GM19372 (cell line): ENCODE measurements at regions not wholly inside any gene's neighbourhood (a gene's known extent, or its start where the extent isn't known, plus 50 kb on each side); places are given as distances from the start of the nearest gene placed in this dataset.

Source experiments
- ATAC-seq: cut with Tn5 transposase; IDR thresholded peaks from one replicate; pipeline ENCODE4 v1.9.1; 2021; ENCODE audit warnings: mild to moderate bottlenecking, low read depth, moderate library complexity; ENCODE audit not compliant: unreplicated experiment

GRCh38 chr10:88023676-88024075 is 160.3 kb downstream of the PTEN start:
- ATAC-seq = no peak

DNA sequence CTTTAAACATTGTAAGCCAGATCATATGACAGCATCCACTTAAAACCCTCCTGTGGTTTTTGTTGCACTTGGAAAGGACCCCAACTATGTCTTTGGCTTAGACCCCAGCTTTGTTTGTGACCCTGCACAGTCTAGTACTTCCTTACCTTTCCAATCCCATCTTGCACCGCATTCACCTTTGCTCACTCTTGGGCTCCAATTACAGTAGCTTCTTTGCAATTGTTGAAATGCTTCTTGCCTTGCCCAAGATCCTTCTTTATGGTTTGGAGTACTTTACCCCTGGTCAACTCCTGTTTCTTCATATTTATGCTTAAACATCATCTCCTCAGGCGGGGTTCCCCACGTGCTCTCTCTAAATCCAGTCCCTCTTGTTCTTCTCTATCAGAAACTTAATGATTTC is 162.6 kb downstream of the PTEN start:
- no peak for ATAC-seq

GRCh38 chr10:88027570-88027969 is 164.1 kb downstream of the PTEN start:
- no peak for ATAC-seq

DNA sequence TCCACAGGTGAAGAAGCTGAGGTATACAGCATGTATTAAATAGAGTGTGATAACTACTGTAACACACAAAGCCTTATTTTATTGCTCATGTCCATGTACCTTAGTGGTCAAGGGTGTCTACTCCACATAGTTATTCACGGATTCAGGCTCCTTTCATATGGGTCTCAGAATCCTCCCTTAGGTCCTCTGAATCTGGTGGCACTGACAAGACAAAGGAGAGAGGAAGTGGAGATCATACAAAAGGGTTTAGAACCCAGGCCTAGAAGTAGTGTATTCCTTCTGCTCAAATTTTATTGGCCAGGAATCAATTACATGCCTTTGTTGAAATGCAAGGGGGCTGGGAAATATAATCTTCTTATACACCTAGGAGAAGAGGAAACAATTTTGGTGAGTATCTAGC is 164.6 kb downstream of the PTEN start:
- ATAC-seq = no peak

GRCh38 chr10:88028654-88029053 is 165.2 kb downstream of the PTEN start:
- no peak for ATAC-seq

DNA sequence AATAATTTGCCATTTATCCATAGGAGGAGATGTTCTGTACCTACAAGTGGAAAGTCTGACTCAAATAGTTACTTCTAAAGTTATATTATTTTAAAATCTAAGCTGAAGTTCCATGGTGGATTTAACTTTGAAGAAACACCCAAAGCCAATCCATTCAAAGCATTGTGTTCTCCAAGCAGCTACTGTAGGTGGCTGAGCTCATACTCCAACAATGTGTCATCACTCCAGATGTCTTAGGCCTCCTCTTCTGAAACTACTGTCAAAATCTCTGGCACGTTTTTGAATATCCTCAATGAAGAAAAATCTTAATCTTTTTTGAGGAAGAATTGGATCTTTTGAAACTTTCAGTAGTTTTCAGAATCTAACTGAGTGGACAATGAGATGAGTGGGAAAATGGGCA is 169.1 kb downstream of the PTEN start:
- ATAC-seq = no peak

- no peak for ATAC-seq
Observed at GRCh38 chr10:88033385-88033784, 170.0 kb downstream of the PTEN start.

DNA sequence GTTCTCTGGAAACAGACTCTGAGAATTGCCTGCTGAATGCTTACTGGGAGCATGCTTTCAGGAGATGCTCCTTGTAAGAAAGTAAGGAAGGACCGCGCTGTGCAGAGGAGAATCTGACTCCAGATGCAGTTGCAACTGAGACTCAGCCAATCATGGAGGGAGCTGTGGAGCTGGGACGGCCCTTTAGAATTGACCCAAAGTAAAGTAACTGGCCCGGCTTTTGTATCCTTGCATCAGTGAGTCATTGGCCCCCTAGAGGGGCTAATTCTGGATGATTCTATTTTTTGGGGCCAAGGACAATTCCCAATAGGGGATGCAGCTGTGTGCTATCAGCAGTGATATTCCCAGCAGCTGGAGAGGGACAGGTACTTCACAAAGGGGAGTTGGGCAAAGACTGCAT is 170.4 kb downstream of the PTEN start:
- ATAC-seq = no peak

GRCh38 chr10:88036126-88036525 is 172.7 kb downstream of the PTEN start:
- no peak for ATAC-seq

DNA sequence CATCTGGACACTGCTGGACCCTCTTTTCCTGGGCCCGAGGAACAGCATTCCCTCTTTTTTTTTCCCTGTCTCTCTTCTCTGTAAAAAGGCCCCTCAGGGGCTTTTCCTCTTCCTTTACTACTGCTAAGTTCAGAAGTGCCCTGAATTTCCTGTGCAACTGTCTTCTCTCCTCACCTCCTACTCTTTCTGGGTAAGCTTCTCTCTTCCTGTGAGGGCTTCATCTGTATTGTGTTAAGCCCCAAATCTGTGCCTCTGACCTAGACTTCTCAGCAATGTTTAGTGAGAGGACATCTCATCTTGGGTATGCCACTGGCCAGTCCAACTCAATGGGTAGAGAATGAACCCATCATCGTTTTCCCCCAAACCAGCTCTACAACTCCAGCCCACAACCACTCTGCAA is 174.2 kb downstream of the PTEN start:
- ATAC-seq = no peak

GRCh38 chr10:88038268-88038667 is 174.8 kb downstream of the PTEN start:
- no peak for ATAC-seq

GRCh38 chr10:88039496-88040200 is 176.2 kb downstream of the PTEN start:
- ATAC-seq = no peak

- no peak for ATAC-seq
Observed at GRCh38 chr10:88041243-88042159, 178.1 kb downstream of the PTEN start.

DNA sequence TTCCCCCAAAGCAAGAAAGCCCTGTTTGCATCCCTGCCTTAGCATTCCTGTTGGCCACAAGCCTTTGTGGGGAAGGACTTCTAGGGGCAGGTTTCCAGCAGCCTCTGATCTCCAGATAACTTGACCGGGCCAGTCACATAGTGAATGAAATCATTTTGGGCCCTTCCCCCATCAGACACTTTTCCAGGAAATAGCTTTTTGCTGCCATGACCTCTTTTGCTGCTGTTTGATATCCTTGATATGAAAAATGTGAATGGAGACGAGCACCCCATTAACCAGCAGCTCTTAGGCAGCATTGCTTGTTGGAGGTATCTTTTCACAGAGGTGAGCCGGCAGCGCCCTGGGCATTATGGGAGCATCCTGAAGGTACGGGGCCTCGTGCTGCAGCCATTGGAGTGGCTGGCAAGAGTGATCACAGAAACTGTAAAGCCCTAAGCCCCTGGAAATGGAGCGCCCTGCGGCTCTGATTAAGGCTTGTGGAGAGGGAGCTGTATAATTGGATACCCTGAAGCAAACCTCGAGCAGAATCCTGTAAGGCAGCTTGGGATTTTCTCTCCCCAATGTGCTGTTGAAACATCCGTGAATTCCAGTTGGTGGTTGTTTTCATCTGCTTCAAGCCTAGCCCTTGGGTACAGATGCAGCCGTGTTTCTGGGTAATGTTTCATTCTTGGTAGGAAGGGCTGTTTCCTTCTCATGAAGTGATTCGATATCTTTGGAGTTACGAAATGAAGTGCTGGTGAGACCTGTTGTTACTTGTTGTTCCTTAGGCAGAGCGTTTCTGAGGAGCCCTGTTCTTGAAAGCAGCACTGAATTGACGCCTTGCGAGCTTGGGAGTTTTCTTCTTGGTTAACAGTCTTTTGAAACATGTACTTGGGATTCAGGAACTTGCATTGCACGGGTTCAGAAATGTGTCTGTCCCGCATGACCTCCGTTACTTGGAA is 179.0 kb downstream of the PTEN start:
- ATAC-seq = no peak

GRCh38 chr10:88045096-88045495 is 181.7 kb downstream of the PTEN start:
- no peak for ATAC-seq

- ATAC-seq = no peak
Observed at GRCh38 chr10:88045656-88046415, 182.4 kb downstream of the PTEN start.

DNA sequence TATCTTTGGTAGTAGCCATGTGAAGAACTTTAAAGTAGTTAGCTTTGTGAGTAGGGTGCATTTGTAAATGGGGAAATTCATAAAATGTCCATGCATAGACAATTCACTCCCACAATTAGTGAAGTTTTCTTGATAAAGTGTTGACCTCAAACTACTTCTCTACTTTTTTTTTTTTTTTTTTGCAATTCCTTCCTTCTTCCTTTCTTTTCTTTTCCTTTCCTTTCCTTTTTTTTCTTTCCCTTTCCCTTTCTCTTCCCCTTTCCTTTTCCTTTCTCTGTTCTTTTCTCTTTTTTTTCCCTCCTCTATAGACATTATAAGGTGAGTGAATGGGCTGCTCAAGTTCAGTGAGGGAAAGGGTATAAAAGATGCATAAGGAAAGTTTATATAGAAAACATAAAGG is 184.2 kb downstream of the PTEN start:
- ATAC-seq = no peak

GRCh38 chr10:88048312-88048711 is 184.9 kb downstream of the PTEN start:
- no peak for ATAC-seq

DNA sequence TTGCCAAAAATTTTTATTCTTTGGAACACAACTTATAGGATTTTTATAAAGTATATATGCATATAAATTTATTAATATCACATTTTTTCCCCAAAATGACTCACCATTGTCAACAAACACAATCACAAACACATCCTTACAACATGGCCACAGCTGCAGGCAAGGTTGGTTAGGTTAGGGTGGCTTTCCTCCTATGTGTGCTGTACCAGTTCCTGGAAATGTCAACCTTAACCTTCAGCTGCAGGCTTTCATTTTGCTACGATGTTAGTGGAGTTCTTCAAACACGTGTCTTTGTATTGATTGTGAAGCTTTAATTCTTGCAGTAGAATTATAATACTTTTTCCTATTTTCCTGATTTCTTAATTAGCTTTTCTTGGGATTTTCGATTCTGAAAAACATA is 185.8 kb downstream of the PTEN start:
- no peak for ATAC-seq

- ATAC-seq = no peak
Observed at GRCh38 chr10:88057720-88058119, 194.3 kb downstream of the PTEN start.
